Mesenchymal stem cell (in vitro differentiated cells and primary cell): ENCODE measurements at regions not wholly inside any gene's neighbourhood (a gene's known extent, or its start where the extent isn't known, plus 50 kb on each side); places are given as distances from the start of the nearest gene placed in this dataset.
"Not testable (repeated sequence)": the region's sequence is repeated elsewhere in the genome, so short reads cannot be mapped to it uniquely, and the experiment has no call there.

Experiments used
- DNase-seq: peaks from one replicate; pipeline ENCODE4 v3.0.0-alpha.2; 2013
- H2AFZ ChIP-seq: one replicate; pipeline ENCODE4 v1.6.1; 2013; ENCODE audit warnings: low read depth, mild to moderate bottlenecking, control low read depth, inconsistent platforms, low read length, moderate library complexity
- H2AK5ac ChIP-seq: 2 replicates; pipeline ENCODE4 v1.6.1; 2013; ENCODE audit warnings: low read length, moderate library complexity, mild to moderate bottlenecking, inconsistent platforms; ENCODE audit not compliant: severe bottlenecking
- H2BK120ac ChIP-seq: one replicate; pipeline ENCODE4 v1.6.1; 2013; ENCODE audit warnings: low read depth, mild to moderate bottlenecking, inconsistent platforms, low read length, moderate library complexity
- H2BK12ac ChIP-seq, 2 experiments: one replicate each; pipeline ENCODE4 v1.6.1; 2013; ENCODE audit warnings: inconsistent platforms in 2 of 2, low read length in 2 of 2, mild to moderate bottlenecking in 2 of 2, moderate library complexity in 2 of 2, control low read depth in 1 of 2
- H2BK15ac ChIP-seq: one replicate; pipeline ENCODE4 v1.6.1; 2013; ENCODE audit warnings: mild to moderate bottlenecking, low read depth, inconsistent platforms; ENCODE audit not compliant: poor library complexity, severe bottlenecking
- H2BK5ac ChIP-seq: 2 replicates; pipeline ENCODE4 v1.6.1; 2013; ENCODE audit warnings: low read depth, mild to moderate bottlenecking, low read length, control low read depth, inconsistent platforms; ENCODE audit not compliant: poor library complexity, severe bottlenecking
- H3K14ac ChIP-seq, 2 experiments: one replicate each; pipeline ENCODE4 v1.6.1; 2013; ENCODE audit warnings: inconsistent platforms in 2 of 2, low read length in 2 of 2, control low read depth in 1 of 2, mild to moderate bottlenecking in 1 of 2, moderate library complexity in 1 of 2
- H3K18ac ChIP-seq, 2 experiments: one replicate each; pipeline ENCODE4 v1.6.1; 2013; ENCODE audit warnings: inconsistent platforms in 2 of 2, low read length in 2 of 2, control low read depth in 1 of 2, low read depth in 1 of 2, mild to moderate bottlenecking in 1 of 2
- H3K23ac ChIP-seq, 2 experiments: one replicate each; pipeline ENCODE4 v1.6.1; 2013; ENCODE audit warnings: inconsistent platforms in 2 of 2, low read length in 2 of 2, mild to moderate bottlenecking in 2 of 2, moderate library complexity in 2 of 2, control low read depth in 1 of 2
- H3K27ac ChIP-seq: 2 replicates; pipeline ENCODE4 v1.5.1; 2013; ENCODE audit warnings: mild to moderate bottlenecking, moderate library complexity, low read length, control low read depth, inconsistent platforms; ENCODE audit not compliant: poor library complexity, severe bottlenecking
- H3K27me3 ChIP-seq, 2 experiments: 2 replicates each; pipeline versions ENCODE4 v1.6.1 to v1.7.0; 2013; ENCODE audit warnings: low read length in 2 of 2, mild to moderate bottlenecking in 2 of 2, moderate library complexity in 2 of 2, control low read depth in 1 of 2, inconsistent platforms in 1 of 2; ENCODE audit not compliant: control insufficient read depth in 1 of 2, insufficient read depth in 1 of 2
- H3K36me3 ChIP-seq, 2 experiments: 2 replicates each; pipeline versions ENCODE4 v1.6.1 to v1.7.0; 2013; ENCODE audit warnings: low read length in 2 of 2, control low read depth in 1 of 2, inconsistent platforms in 1 of 2, low read depth in 1 of 2, mild to moderate bottlenecking in 1 of 2; ENCODE audit not compliant: insufficient read depth in 2 of 2, control insufficient read depth in 1 of 2
- H3K4ac ChIP-seq, 2 experiments: one replicate each; pipeline ENCODE4 v1.6.1; 2013; ENCODE audit warnings: inconsistent platforms in 2 of 2, low read length in 2 of 2, mild to moderate bottlenecking in 2 of 2, moderate library complexity in 2 of 2, control low read depth in 1 of 2, low read depth in 1 of 2
- H3K4me1 ChIP-seq: 2 replicates; pipeline ENCODE4 v1.6.1; 2013; ENCODE audit warnings: low read depth, low read length, control low read depth; ENCODE audit not compliant: control insufficient read depth, insufficient read depth
- H3K4me2 ChIP-seq: 2 replicates; pipeline ENCODE4 v1.6.1; 2013; ENCODE audit warnings: low read length, mild to moderate bottlenecking, inconsistent platforms; ENCODE audit not compliant: poor library complexity, severe bottlenecking
- H3K4me3 ChIP-seq, 2 experiments: 2 replicates each; pipeline versions ENCODE4 v1.5.1 to v1.7.0; 2013; ENCODE audit warnings: low read length in 2 of 2, mild to moderate bottlenecking in 2 of 2, control low read depth in 1 of 2, low read depth in 1 of 2; ENCODE audit not compliant: insufficient read depth in 1 of 2
- H3K79me1 ChIP-seq: replicated peaks from 2 replicates; pipeline ENCODE4 v1.6.1; 2013; ENCODE audit warnings: mild to moderate bottlenecking, control low read depth, low read length, inconsistent platforms; ENCODE audit not compliant: poor library complexity, severe bottlenecking
- H3K9ac ChIP-seq: 2 replicates; pipeline ENCODE4 v1.7.0; 2013; ENCODE audit warnings: mild to moderate bottlenecking, low read length, moderate library complexity
- H3K9me3 ChIP-seq: 2 replicates; pipeline ENCODE4 v1.7.0; 2013; ENCODE audit warnings: mild to moderate bottlenecking, low read length; ENCODE audit not compliant: control insufficient read depth
- H4K8ac ChIP-seq: one replicate; pipeline ENCODE4 v1.6.1; 2013; ENCODE audit warnings: inconsistent platforms, mild to moderate bottlenecking, low read length, moderate library complexity
- H4K91ac ChIP-seq: one replicate; pipeline ENCODE4 v1.6.1; 2013; ENCODE audit warnings: mild to moderate bottlenecking, low read length, inconsistent platforms
- WGBS: methylation state at CpG from one replicate; pipeline ENCODE4 v1.1.7; 2013; ENCODE audit warnings: mixed read lengths; 5-methylcytosine and 5-hydroxymethylcytosine counted together

- WGBS = 91% methylated on average over 4 of the region's 5 CpGs
- Histone ChIP-seq H3K4me1 (no peaks in the 10 kb centered on the region), H3K14ac (no peak overlapping the region), H3K27ac (no peak overlapping the region), H2BK15ac (no peak overlapping the region), H2AK5ac (no peak overlapping the region), H3K4me2 (no peak overlapping the region), H3K27me3 (peaks cover 0 to 7% of the 10 kb centered on the region in 2 experiments), H2BK5ac (no peak overlapping the region), H3K9ac (no peak overlapping the region), H2AFZ (no peak overlapping the region), H3K4ac (no peak overlapping the region), H3K79me1 (no peaks in the 10 kb centered on the region), H4K91ac (no peak overlapping the region), H3K23ac (no peak overlapping the region), H2BK120ac (no peak overlapping the region), H2BK12ac (no peak overlapping the region), H3K18ac (no peak overlapping the region), H3K9me3 (no peaks in the 10 kb centered on the region), H3K4me3 (no peak overlapping the region), H3K36me3 (no peaks in the 10 kb centered on the region), H4K8ac (no peak overlapping the region)
- no peak for DNase-seq
These were observed 156.1 kb upstream of the SEMA6A start for GRCh38 chr5:116730706-116731105.

GRCh38 chr5:116730185-116730584 is 155.6 kb upstream of the SEMA6A start:
- DNase-seq = no peak
- Histone ChIP-seq H2BK5ac (no peak overlapping the region), H3K23ac (no peak overlapping the region), H2BK120ac (no peak overlapping the region), H3K4me1 (no peaks in the 10 kb centered on the region), H3K36me3 (no peaks in the 10 kb centered on the region), H2AFZ (no peak overlapping the region), H3K4me3 (no peak overlapping the region), H4K8ac (no peak overlapping the region), H2BK15ac (no peak overlapping the region), H3K4ac (no peak overlapping the region), H3K79me1 (no peaks in the 10 kb centered on the region), H3K18ac (no peak overlapping the region), H4K91ac (no peak overlapping the region), H3K14ac (no peak overlapping the region), H3K9ac (no peak overlapping the region), H3K27ac (no peak overlapping the region), H3K4me2 (no peak overlapping the region), H3K27me3 (peaks cover 0 to 7% of the 10 kb centered on the region in 2 experiments), H3K9me3 (no peaks in the 10 kb centered on the region), H2AK5ac (no peak overlapping the region), H2BK12ac (no peak overlapping the region)
- 80% methylated on average over 1 of the region's 1 CpG for WGBS

- no peak for DNase-seq
- no peak overlapping the region for H2AK5ac ChIP-seq
- no peaks in the 10 kb centered on the region for H3K79me1 ChIP-seq
- H3K36me3 ChIP-seq = no peaks in the 10 kb centered on the region
- H2BK15ac ChIP-seq = no peak overlapping the region
- no peak overlapping the region for H3K4me2 ChIP-seq
- no peak overlapping the region for H3K18ac ChIP-seq
- no peak overlapping the region for H3K9ac ChIP-seq
- H2BK120ac ChIP-seq = no peak overlapping the region
- H3K23ac ChIP-seq = no peak overlapping the region
- H3K27ac ChIP-seq = no peak overlapping the region
- no peak overlapping the region for H4K91ac ChIP-seq
- H3K4me1 ChIP-seq = no peaks in the 10 kb centered on the region
- H3K9me3 ChIP-seq = no peaks in the 10 kb centered on the region
- no peak overlapping the region for H3K4me3 ChIP-seq
- 91% methylated on average over 2 of the region's 2 CpGs for WGBS
- H2BK5ac ChIP-seq = no peak overlapping the region
- H3K4ac ChIP-seq = no peak overlapping the region
- no peak overlapping the region for H3K14ac ChIP-seq
- H3K27me3 ChIP-seq = peaks cover 0 to 3% of the 10 kb centered on the region in 2 experiments
- no peak overlapping the region for H2BK12ac ChIP-seq
- no peak overlapping the region for H2AFZ ChIP-seq
- no peak overlapping the region for H4K8ac ChIP-seq
These were observed 152.6 kb upstream of the SEMA6A start for GRCh38 chr5:116727248-116727647.

- H2BK5ac ChIP-seq, H2BK15ac ChIP-seq, H3K14ac ChIP-seq, H3K27me3 ChIP-seq, H3K18ac ChIP-seq, H3K23ac ChIP-seq, H4K91ac ChIP-seq, H3K9ac ChIP-seq, H3K27ac ChIP-seq, H2AK5ac ChIP-seq, H3K79me1 ChIP-seq, H2AFZ ChIP-seq, H2BK12ac ChIP-seq, DNase-seq, H4K8ac ChIP-seq, H3K9me3 ChIP-seq, H3K36me3 ChIP-seq, H3K4me2 ChIP-seq, H2BK120ac ChIP-seq, H3K4me1 ChIP-seq, H3K4ac ChIP-seq, H3K4me3 ChIP-seq: not testable (repeated sequence)
- 85% methylated on average over 2 of the region's 2 CpGs for whole genome bisulfite sequencing
These were observed 151.6 kb upstream of the SEMA6A start for GRCh38 chr5:116726180-116726579.
